Prostate gland (tissue), 2 donors: ENCODE measurements at regions not wholly inside any gene's neighbourhood (a gene's known extent, or its start where the extent isn't known, plus 50 kb on each side); places are given as distances from the start of the nearest gene placed in this dataset.

Source experiments
- DNase-seq: peaks from one replicate; pipeline ENCODE4 v3.0.0-alpha.2; 2019; ENCODE audit warnings: low spot score
- H3K27ac ChIP-seq, 2 donors: fragments of 200-600 bp; sonication (generic); 2 replicates each; pipeline ENCODE4 v1.5.1; 2017 to 2019
- H3K27me3 ChIP-seq: fragments of 200-600 bp; sonication (generic); replicated peaks from 2 replicates; pipeline ENCODE4 v1.5.1; 2019; ENCODE audit not compliant: insufficient read depth
- H3K36me3 ChIP-seq, 2 donors: fragments of 200-600 bp; sonication (generic); 1 replicate in 1 of 2; 2 replicates in 1 of 2; pipeline versions ENCODE4 v1.5.1 to v1.8.1; 2017 to 2019
- H3K4me1 ChIP-seq: fragments of 200-600 bp; sonication (generic); replicated peaks from 2 replicates; pipeline ENCODE4 v1.5.1; 2019
- H3K4me3 ChIP-seq, 2 donors: fragments of 200-600 bp; sonication (generic); 2 replicates each; pipeline ENCODE4 v1.5.1; 2017 to 2019
- H3K9me3 ChIP-seq: fragments of 200-600 bp; sonication (generic); 2 replicates; pipeline ENCODE4 v1.5.1; 2017
- CTCF ChIP-seq, 4 experiments: fragments of 200-600 bp in 2 of 4; fragments of 450-650 bp in 2 of 4; sonication (generic) in 2 of 4; IDR thresholded peaks; 1 replicate in 3 of 4; 2 replicates in 1 of 4; pipeline ENCODE4 v1.5.1; 2016 to 2019; ENCODE audit warnings: antibody characterized with exemption in 4 of 4, mild to moderate bottlenecking in 2 of 4, moderate library complexity in 2 of 4
- POLR2A ChIP-seq: fragments of 450-650 bp; IDR thresholded peaks from one replicate; pipeline ENCODE4 v1.6.1; 2016; ENCODE audit warnings: antibody characterized with exemption, mild to moderate bottlenecking
- POLR2AphosphoS5 ChIP-seq: sonication (generic); formaldehyde crosslinking; IDR thresholded peaks from one replicate; pipeline ENCODE4 v1.6.1; 2017; ENCODE audit warnings: antibody characterized with exemption
- WGBS: methylation state at CpG from one replicate; pipeline ENCODE4 v1.1.5; 2018; 5-methylcytosine and 5-hydroxymethylcytosine counted together
- intact Hi-C: fragments of 100-400 bp; cut with DNase I; formaldehyde crosslinking; loops from one replicate; pipeline ENCODE4 v1.14.2; 2022

- Histone ChIP-seq H3K4me3 (no peak overlapping the region), H3K27ac (no peak overlapping the region), H3K27me3 (no peaks in the 10 kb centered on the region), H3K36me3 (no peaks in the 10 kb centered on the region), H3K4me1 (peaks cover 13% of the 10 kb centered on the region), H3K9me3 (no peaks in the 10 kb centered on the region)
- WGBS: 91% methylated on average over 11 of the region's 13 CpGs
- intact Hi-C loops: no loop called here
- TF ChIP-seq POLR2A: no peak
- TF ChIP-seq CTCF (IDR thresholded peaks at IDR 0.05): no peak
- DNase-seq: no peak
Measured at GRCh38 chr16:85470873-85471272, 142.2 kb upstream of the GSE1 start.

GRCh38 chr16:85471469-85472431 lies 141.4 kb upstream of the GSE1 start:
- intact Hi-C loops: no loop called here
- TF ChIP-seq POLR2AphosphoS5 (peak; percentile 88), CTCF (IDR thresholded peaks at IDR 0.05) (peak in 3 of 4 experiments; percentile 31 to 38 (median 36)), POLR2A (no peak)
- peaks cover 13% of the 10 kb centered on the region for H3K4me1 ChIP-seq
- no peaks in the 10 kb centered on the region for H3K27me3 ChIP-seq
- 57% methylated on average over 15 of the region's 15 CpGs for WGBS
- DNase-seq: peak; percentile 83
- no peaks in the 10 kb centered on the region for H3K9me3 ChIP-seq
- no peak overlapping the region for H3K4me3 ChIP-seq
- H3K36me3 ChIP-seq: no peaks in the 10 kb centered on the region
- H3K27ac ChIP-seq: peak overlapping the region; percentile 24 to 37

GRCh38 chr16:85472514-85472913 lies 140.6 kb upstream of the GSE1 start:
- Histone ChIP-seq H3K27me3 (no peaks in the 10 kb centered on the region), H3K9me3 (no peaks in the 10 kb centered on the region), H3K4me3 (no peak overlapping the region), H3K36me3 (no peaks in the 10 kb centered on the region), H3K27ac (peak overlapping the region; percentile 24 to 37), H3K4me1 (peaks cover 13% of the 10 kb centered on the region)
- no peak for DNase-seq
- intact Hi-C loops: no loop called here
- WGBS: 71% methylated on average over 6 of the region's 9 CpGs
- no peak for TF ChIP-seq POLR2AphosphoS5
- TF ChIP-seq CTCF (IDR thresholded peaks at IDR 0.05): no peak
- TF ChIP-seq POLR2A: no peak

GRCh38 chr16:85473323-85473722 lies 139.8 kb upstream of the GSE1 start:
- no peaks in the 10 kb centered on the region for H3K27me3 ChIP-seq
- H3K27ac ChIP-seq: no peak overlapping the region
- H3K4me3 ChIP-seq: no peak overlapping the region
- TF ChIP-seq CTCF (IDR thresholded peaks at IDR 0.05): no peak
- no peak for TF ChIP-seq POLR2A
- no peak for TF ChIP-seq POLR2AphosphoS5
- H3K9me3 ChIP-seq: no peaks in the 10 kb centered on the region
- DNase-seq: no peak
- peaks cover 13% of the 10 kb centered on the region for H3K4me1 ChIP-seq
- WGBS: 65% methylated on average over 8 of the region's 8 CpGs
- no peaks in the 10 kb centered on the region for H3K36me3 ChIP-seq
- intact Hi-C loops: no loop called here
